Stomach (tissue), 8 donors: ENCODE measurements at regions not wholly inside any gene's neighbourhood (a gene's known extent, or its start where the extent isn't known, plus 50 kb on each side); places are given as distances from the start of the nearest gene placed in this dataset.
"Not testable (repeated sequence)": the region's sequence is repeated elsewhere in the genome, so short reads cannot be mapped to it uniquely, and the experiment has no call there.

ENCODE experiments used
- DNase-seq, 2 donors: peaks; one replicate each; pipeline versions ENCODE4 v3.0.0 to v3.0.0-alpha.2; 2013 to 2019
- H3K27ac ChIP-seq, 5 donors: fragments of 200-600 bp in 4 of 5; sonication (generic) in 4 of 5; one replicate each; pipeline ENCODE4 v1.5.1; 2013 to 2019; ENCODE audit warnings: mild to moderate bottlenecking in 1 of 5, moderate library complexity in 1 of 5
- H3K27me3 ChIP-seq, 3 donors: fragments of 200-600 bp; sonication (generic); one replicate each; pipeline ENCODE4 v1.5.1; 2017 to 2019; ENCODE audit warnings: mixed run types in 1 of 3
- H3K36me3 ChIP-seq, 4 donors: fragments of 200-600 bp; sonication (generic); 1 replicate in 3 of 4; 2 replicates in 1 of 4; pipeline ENCODE4 v1.5.1; 2016 to 2019
- H3K4me1 ChIP-seq, 4 donors: fragments of 200-600 bp; sonication (generic); one replicate each; pipeline ENCODE4 v1.5.1; 2016 to 2019
- H3K4me3 ChIP-seq, 4 donors: fragments of 200-600 bp; sonication (generic) in 3 of 4; one replicate each; pipeline ENCODE4 v1.5.1; 2016 to 2019; ENCODE audit warnings: mild to moderate bottlenecking in 1 of 4
- H3K9me3 ChIP-seq, 4 donors: fragments of 200-600 bp; sonication (generic); one replicate each; pipeline ENCODE4 v1.5.1; 2016 to 2019
- CTCF ChIP-seq, 7 experiments: fragments of 450-650 bp in 4 of 7; fragments of 200-600 bp in 3 of 7; sonication (generic) in 3 of 7; IDR thresholded peaks; one replicate each; pipeline ENCODE4 v1.5.1; 2016 to 2019; ENCODE audit warnings: antibody characterized with exemption in 7 of 7, control low read depth in 2 of 7, mild to moderate bottlenecking in 1 of 7
- EP300 ChIP-seq: sonication (generic); formaldehyde crosslinking; IDR thresholded peaks from one replicate; pipeline ENCODE4 v1.6.1; 2017; ENCODE audit warnings: antibody characterized with exemption
- POLR2A ChIP-seq, 4 donors: fragments of 450-650 bp; IDR thresholded peaks; one replicate each; pipeline ENCODE4 v1.6.1; 2016; ENCODE audit warnings: antibody characterized with exemption in 4 of 4, control low read depth in 2 of 4, mild to moderate bottlenecking in 1 of 4, moderate library complexity in 1 of 4
- POLR2AphosphoS5 ChIP-seq, 3 donors: sonication (generic); formaldehyde crosslinking; IDR thresholded peaks; one replicate each; pipeline ENCODE4 v1.6.1; 2016; ENCODE audit warnings: antibody characterized with exemption in 3 of 3
- WGBS, 5 donors: extraction: QIAGEN DNeasy Blood & Tissue Kit in 3 of 5; methylation state at CpG; one replicate each; pipeline versions ENCODE4 v1.1.5 to v1.1.7; 2013 to 2018; 5-methylcytosine and 5-hydroxymethylcytosine counted together
- intact Hi-C: fragments of 100-400 bp; cut with DNase I; formaldehyde crosslinking; loops from one replicate; pipeline ENCODE4 v1.15.1; 2023; ENCODE audit warnings: low total_unique reads
- donor health status: healthy with polysubstance abuse.
- donor health status: Bipolar disorder and iron deficiency.
- donor health status: healthy.

- Histone ChIP-seq H3K36me3 (no peaks in the 10 kb centered on the region), H3K4me1 (no peaks in the 10 kb centered on the region), H3K9me3 (peaks cover 0 to 12% (median 0%) of the 10 kb centered on the region in 4 donors), H3K4me3 (no peak overlapping the region), H3K27ac (no peak overlapping the region), H3K27me3 (no peaks in the 10 kb centered on the region)
- 30 to 59% (median 36%) methylated on average over 2 of the region's 2 CpGs for WGBS, 5 donors
- intact Hi-C loops = no loop called here
- no peak for DNase-seq
- TF ChIP-seq POLR2A (IDR thresholded peaks at IDR 0.05) (no peak), EP300 (no peak), POLR2AphosphoS5 (IDR thresholded peaks at IDR 0.05) (no peak), CTCF (IDR thresholded peaks at IDR 0.05) (no peak)
These were observed 2062.7 kb upstream of the CDH6 start for GRCh38 chr5:29130786-29131185.

- H3K4me3 ChIP-seq, H3K9me3 ChIP-seq, H3K27me3 ChIP-seq, H3K4me1 ChIP-seq, H3K27ac ChIP-seq, intact Hi-C loops, DNase-seq, H3K36me3 ChIP-seq: not testable (repeated sequence)
- WGBS, 5 donors = 95 to 98% (median 96%) methylated on average over 9 to 32 of the region's 32 CpGs
These were observed 2065.8 kb upstream of the CDH6 start for GRCh38 chr5:29127524-29128156.

GRCh38 chr5:29126462-29126861 is 2067.0 kb upstream of the CDH6 start:
- H3K4me1 ChIP-seq, H3K36me3 ChIP-seq, H3K4me3 ChIP-seq, H3K9me3 ChIP-seq, DNase-seq, H3K27me3 ChIP-seq, intact Hi-C loops, H3K27ac ChIP-seq: not testable (repeated sequence)
- WGBS, 5 donors = 87 to 89% (median 88%) methylated on average over 13 to 14 of the region's 14 CpGs

- 79 to 91% (median 84%) methylated on average over 2 of the region's 2 CpGs for WGBS, 5 donors
These were observed 2071.2 kb upstream of the CDH6 start for GRCh38 chr5:29122306-29122705.

GRCh38 chr5:29114331-29114768 is 2076.0 kb upstream of the CDH9 start:
- Histone ChIP-seq H3K4me1 (no peaks in the 10 kb centered on the region), H3K9me3 (peaks cover 0 to 9% (median 0%) of the 10 kb centered on the region in 4 donors), H3K27me3 (no peaks in the 10 kb centered on the region), H3K4me3 (no peak overlapping the region), H3K36me3 (no peaks in the 10 kb centered on the region), H3K27ac (no peak overlapping the region)
- TF ChIP-seq EP300 (no peak), CTCF (IDR thresholded peaks at IDR 0.05) (no peak), POLR2A (IDR thresholded peaks at IDR 0.05) (no peak), POLR2AphosphoS5 (IDR thresholded peaks at IDR 0.05) (no peak)
- DNase-seq = no peak
- intact Hi-C loops = no loop called here

More at GRCh38 chr5:29122306-29122705, 2071.2 kb upstream of the CDH6 start:
- TF ChIP-seq EP300 = no peak
- no peak overlapping the region for H3K4me3 ChIP-seq
- intact Hi-C loops = no loop called here
- no peaks in the 10 kb centered on the region for H3K4me1 ChIP-seq
- H3K9me3 ChIP-seq = peaks cover 0 to under 1% (median 0%) of the 10 kb centered on the region in 4 donors
- H3K27me3 ChIP-seq = no peaks in the 10 kb centered on the region
- H3K36me3 ChIP-seq = no peaks in the 10 kb centered on the region
- no peak for DNase-seq
- no peak overlapping the region for H3K27ac ChIP-seq

- Histone ChIP-seq H3K27me3 (no peaks in the 10 kb centered on the region), H3K36me3 (no peaks in the 10 kb centered on the region), H3K4me3 (no peak overlapping the region), H3K27ac (no peak overlapping the region), H3K4me1 (no peaks in the 10 kb centered on the region), H3K9me3 (peaks cover 0 to 9% (median 0%) of the 10 kb centered on the region in 4 donors)
- TF ChIP-seq EP300 = no peak
- TF ChIP-seq POLR2AphosphoS5 (IDR thresholded peaks at IDR 0.05) = no peak
- no peak for TF ChIP-seq CTCF (IDR thresholded peaks at IDR 0.05)
- TF ChIP-seq POLR2A (IDR thresholded peaks at IDR 0.05) = no peak
- whole genome bisulfite sequencing, 5 donors = 95 to 100% (median 100%) methylated on average over 2 of the region's 2 CpGs
- intact Hi-C loops = no loop called here
- DNase-seq = no peak
These were observed 2075.1 kb upstream of the CDH9 start for GRCh38 chr5:29113516-29113915.
